ENCODE measurements at regions not wholly inside any gene's neighbourhood (a gene's known extent, or its start where the extent isn't known, plus 50 kb on each side); places are given as distances from the start of the nearest gene placed in this dataset.
A peak's percentile ranks its signal among the peaks of the same experiment; 100 is the strongest.
"Not testable (repeated sequence)": the region's sequence is repeated elsewhere in the genome, so short reads cannot be mapped to it uniquely, and the experiment has no call there.

- not testable (repeated sequence) for H4K20me1 ChIP-seq (ENCODE audit: insufficient read depth, low read length); H3K9me3 ChIP-seq (ENCODE audit: insufficient read depth, low read length); H3K27ac ChIP-seq (ENCODE audit: low read length); H2AFZ ChIP-seq (ENCODE audit: low read depth, low read length); H3K9ac ChIP-seq (ENCODE audit: low read length); H3K36me3 ChIP-seq (replicated peaks; ENCODE audit: low read depth, low read length); H3K4me3 ChIP-seq (ENCODE audit: low read length); H3K27me3 ChIP-seq (ENCODE audit: low read depth, low read length); H3K4me2 ChIP-seq (ENCODE audit: low read length); H3K4me1 ChIP-seq (ENCODE audit: low read length); H3K79me2 ChIP-seq (ENCODE audit: low read length)
- TF ChIP-seq CTCF (IDR thresholded peaks at IDR 0.05; ENCODE audit: low read depth, low read length), result peak; percentile 34; the same call in 1 of the 2 replicates
These were observed 77.2 kb upstream of the AGTPBP1 start for GRCh38 chr9:85818971-85819370.

GRCh38 chr9:85820598-85820997 lies 78.8 kb upstream of the AGTPBP1 start:
- H3K27me3 ChIP-seq (ENCODE audit: low read depth, low read length), result not testable (repeated sequence)

GRCh38 chr9:85824949-85825348 lies 83.2 kb upstream of the AGTPBP1 start:
- not testable (repeated sequence) for H3K4me1 ChIP-seq (ENCODE audit: low read length); H3K4me2 ChIP-seq (ENCODE audit: low read length); H3K79me2 ChIP-seq (ENCODE audit: low read length); H3K9me3 ChIP-seq (ENCODE audit: insufficient read depth, low read length); H3K9ac ChIP-seq (ENCODE audit: low read length); H3K4me3 ChIP-seq (ENCODE audit: low read length); H2AFZ ChIP-seq (ENCODE audit: low read depth, low read length); H3K27me3 ChIP-seq (ENCODE audit: low read depth, low read length); H4K20me1 ChIP-seq (ENCODE audit: insufficient read depth, low read length); H3K27ac ChIP-seq (ENCODE audit: low read length); H3K36me3 ChIP-seq (replicated peaks; ENCODE audit: low read depth, low read length)
- TF ChIP-seq CTCF (IDR thresholded peaks at IDR 0.05; ENCODE audit: low read depth, low read length), result peak; percentile 19

More at GRCh38 chr9:85820598-85820997, 78.8 kb upstream of the AGTPBP1 start:
- not testable (repeated sequence) for H3K9me3 ChIP-seq (ENCODE audit: insufficient read depth, low read length); H3K27ac ChIP-seq (ENCODE audit: low read length); H4K20me1 ChIP-seq (ENCODE audit: insufficient read depth, low read length); H3K79me2 ChIP-seq (ENCODE audit: low read length); H2AFZ ChIP-seq (ENCODE audit: low read depth, low read length); H3K4me3 ChIP-seq (ENCODE audit: low read length); H3K9ac ChIP-seq (ENCODE audit: low read length); H3K36me3 ChIP-seq (replicated peaks; ENCODE audit: low read depth, low read length); H3K4me1 ChIP-seq (ENCODE audit: low read length); H3K4me2 ChIP-seq (ENCODE audit: low read length)

GRCh38 chr9:85834591-85834990 lies 92.8 kb upstream of the AGTPBP1 start:
- not testable (repeated sequence) for H4K20me1 ChIP-seq (ENCODE audit: insufficient read depth, low read length); H3K36me3 ChIP-seq (replicated peaks; ENCODE audit: low read depth, low read length); H3K79me2 ChIP-seq (ENCODE audit: low read length); H3K4me3 ChIP-seq (ENCODE audit: low read length); H3K27ac ChIP-seq (ENCODE audit: low read length); H2AFZ ChIP-seq (ENCODE audit: low read depth, low read length); H3K9ac ChIP-seq (ENCODE audit: low read length); H3K4me1 ChIP-seq (ENCODE audit: low read length); H3K4me2 ChIP-seq (ENCODE audit: low read length); H3K27me3 ChIP-seq (ENCODE audit: low read depth, low read length); H3K9me3 ChIP-seq (ENCODE audit: insufficient read depth, low read length)

- not testable (repeated sequence) for H2AFZ ChIP-seq (ENCODE audit: low read depth, low read length); H3K9ac ChIP-seq (ENCODE audit: low read length); H3K4me1 ChIP-seq (ENCODE audit: low read length); H3K27me3 ChIP-seq (ENCODE audit: low read depth, low read length); H3K4me2 ChIP-seq (ENCODE audit: low read length); H3K9me3 ChIP-seq (ENCODE audit: insufficient read depth, low read length); H3K36me3 ChIP-seq (replicated peaks; ENCODE audit: low read depth, low read length); H3K27ac ChIP-seq (ENCODE audit: low read length); H4K20me1 ChIP-seq (ENCODE audit: insufficient read depth, low read length); H3K79me2 ChIP-seq (ENCODE audit: low read length); H3K4me3 ChIP-seq (ENCODE audit: low read length)
These were observed 97.0 kb upstream of the NAA35 start for GRCh38 chr9:85843949-85844348.

- not testable (repeated sequence) for H3K36me3 ChIP-seq (replicated peaks; ENCODE audit: low read depth, low read length); H3K79me2 ChIP-seq (ENCODE audit: low read length); H3K4me1 ChIP-seq (ENCODE audit: low read length); H3K9me3 ChIP-seq (ENCODE audit: insufficient read depth, low read length); H4K20me1 ChIP-seq (ENCODE audit: insufficient read depth, low read length); H3K4me2 ChIP-seq (ENCODE audit: low read length); H3K27ac ChIP-seq (ENCODE audit: low read length); H3K27me3 ChIP-seq (ENCODE audit: low read depth, low read length); H3K4me3 ChIP-seq (ENCODE audit: low read length); H3K9ac ChIP-seq (ENCODE audit: low read length); H2AFZ ChIP-seq (ENCODE audit: low read depth, low read length)
These were observed 93.2 kb upstream of the NAA35 start for GRCh38 chr9:85847782-85848181.
